ENCODE measurements at regions not wholly inside any gene's neighbourhood (a gene's known extent, or its start where the extent isn't known, plus 50 kb on each side); places are given as distances from the start of the nearest gene placed in this dataset.
"Not testable (repeated sequence)": the region's sequence is repeated elsewhere in the genome, so short reads cannot be mapped to it uniquely, and the experiment has no call there.

DNA sequence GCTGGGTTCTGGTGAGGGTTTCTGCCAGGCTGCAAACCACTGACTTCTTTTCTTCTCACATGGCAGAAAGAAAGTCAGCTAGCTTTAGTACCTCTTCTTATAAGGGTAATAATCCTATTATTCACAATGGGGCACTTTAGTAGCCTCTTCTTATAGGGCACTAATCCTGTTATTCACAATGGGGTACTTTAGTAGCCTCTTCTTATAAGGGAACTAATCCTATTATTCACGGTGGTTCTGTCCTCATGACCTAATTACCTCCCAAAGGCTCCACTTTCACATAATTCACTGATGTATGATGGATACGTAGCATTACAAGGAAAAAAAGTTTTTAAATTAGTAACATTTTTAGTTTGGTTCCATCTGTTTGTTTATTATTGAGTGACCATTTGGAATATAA, 671.3 kb downstream of the NSUN3 start:
- no peak for DNase-seq

DNA sequence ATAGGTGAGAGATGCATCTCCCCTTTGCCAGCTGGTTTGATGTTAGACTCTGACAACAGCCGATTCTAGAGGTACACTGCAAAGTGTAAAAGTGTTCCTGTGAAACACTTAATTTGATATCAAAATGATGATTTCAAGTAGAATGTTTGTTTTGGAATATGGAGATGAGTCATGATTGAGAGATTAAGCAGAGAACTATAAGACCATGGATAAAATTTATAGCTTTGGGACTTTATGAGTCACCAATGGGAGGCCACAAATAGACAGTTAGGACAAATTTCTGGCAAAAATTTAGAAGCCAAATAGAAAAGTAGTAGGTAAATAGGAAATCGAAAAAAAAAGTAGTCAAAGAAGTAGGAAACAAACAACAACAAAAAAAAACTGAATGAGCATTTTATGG, 672.5 kb downstream of the NSUN3 start:
- DNase-seq, result no peak

DNA sequence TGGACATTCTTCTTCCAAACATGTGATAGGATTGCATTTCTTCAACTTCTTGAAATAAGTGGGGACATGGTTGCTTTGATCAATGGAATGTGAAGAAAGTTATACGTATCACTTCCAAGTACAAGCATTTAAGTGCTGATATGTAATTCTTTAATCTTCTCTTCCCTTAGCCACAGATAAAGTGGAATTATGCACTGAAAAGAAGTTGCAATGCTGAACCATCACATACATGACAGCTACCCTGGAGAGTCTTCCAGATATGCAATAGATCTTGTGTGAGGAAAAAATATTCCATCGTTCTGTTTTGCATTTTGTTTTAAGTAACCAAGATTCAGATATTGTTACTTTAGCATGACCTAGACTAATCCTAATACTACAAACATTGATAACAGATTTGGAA, 674.3 kb downstream of the NSUN3 start:
- no peak for DNase-seq

DNA sequence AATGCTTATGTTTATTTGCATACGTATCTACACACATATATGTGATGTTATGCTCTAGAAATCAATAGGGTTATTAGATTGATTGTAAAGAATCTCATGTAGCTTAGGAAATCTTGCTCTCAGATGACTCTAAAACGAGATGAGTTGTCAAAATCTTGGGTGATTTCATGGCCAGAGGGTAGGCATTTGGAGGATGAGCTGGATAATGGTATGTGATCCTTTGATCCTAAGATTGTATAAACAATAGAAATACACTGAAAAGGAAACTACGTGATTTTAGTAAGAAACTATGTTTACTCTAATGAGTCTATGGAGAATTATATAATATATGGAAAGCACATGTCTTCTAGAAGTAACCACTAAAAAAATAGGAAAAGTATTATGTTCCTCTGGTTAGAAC, 676.6 kb downstream of the NSUN3 start:
- no peak for DNase-seq

DNA sequence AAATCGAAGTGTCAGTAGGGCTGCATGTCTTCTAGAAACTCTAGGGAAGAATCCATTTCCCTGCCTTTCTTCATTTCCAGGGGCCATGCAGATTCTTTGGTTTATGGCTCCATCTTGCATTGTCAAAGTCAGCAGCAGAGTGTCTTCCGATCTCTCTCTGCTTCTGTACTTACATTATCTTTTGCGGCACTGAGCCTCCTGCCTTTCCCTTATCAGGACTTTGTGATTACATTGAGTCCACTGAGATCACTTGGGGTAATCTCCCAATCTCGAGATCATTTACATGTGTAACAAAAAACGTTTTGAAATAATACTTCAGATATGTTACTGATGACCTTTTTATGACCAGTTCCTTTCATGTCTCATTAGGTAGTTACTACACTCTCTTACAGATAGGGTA, 695.9 kb downstream of the NSUN3 start:
- no peak for DNase-seq

DNA sequence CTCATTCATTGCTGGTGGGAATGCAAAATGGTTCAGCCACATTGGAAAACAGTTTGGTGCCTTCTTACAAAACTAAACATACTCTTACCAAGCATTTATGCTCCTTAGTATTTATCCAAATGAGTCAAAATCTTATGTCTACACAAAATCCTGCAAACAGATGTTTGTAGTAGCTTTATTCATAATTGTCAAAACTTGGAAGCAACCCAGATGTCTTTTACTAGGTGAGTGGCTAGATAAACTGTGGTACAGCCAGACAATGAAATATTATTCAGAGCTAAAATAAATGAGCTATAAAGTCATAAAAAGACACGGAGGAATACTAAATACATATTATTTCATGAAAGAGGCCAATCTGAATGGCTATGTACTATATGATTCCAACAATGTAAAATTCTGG, 709.5 kb downstream of the NSUN3 start:
- no peak for DNase-seq

DNA sequence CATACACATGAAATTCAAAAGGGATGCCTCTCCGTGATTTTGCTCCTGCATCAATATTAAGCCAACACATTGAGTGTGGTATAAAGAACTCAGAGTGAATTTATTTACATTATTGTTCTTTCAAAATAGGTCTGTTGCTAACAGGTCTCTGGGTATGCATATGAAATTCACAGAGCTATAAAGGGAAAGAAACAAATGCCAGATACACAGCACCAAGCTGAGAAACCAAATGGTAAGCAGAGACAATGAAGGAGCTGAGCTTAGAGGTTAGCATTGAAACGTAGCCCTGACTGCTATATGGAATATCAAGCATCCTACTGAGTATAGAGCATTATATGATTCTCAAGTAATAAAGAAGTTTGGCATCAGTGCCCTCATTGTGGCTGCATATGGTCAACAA, 712.9 kb downstream of the NSUN3 start:
- DNase-seq, result no peak

DNA sequence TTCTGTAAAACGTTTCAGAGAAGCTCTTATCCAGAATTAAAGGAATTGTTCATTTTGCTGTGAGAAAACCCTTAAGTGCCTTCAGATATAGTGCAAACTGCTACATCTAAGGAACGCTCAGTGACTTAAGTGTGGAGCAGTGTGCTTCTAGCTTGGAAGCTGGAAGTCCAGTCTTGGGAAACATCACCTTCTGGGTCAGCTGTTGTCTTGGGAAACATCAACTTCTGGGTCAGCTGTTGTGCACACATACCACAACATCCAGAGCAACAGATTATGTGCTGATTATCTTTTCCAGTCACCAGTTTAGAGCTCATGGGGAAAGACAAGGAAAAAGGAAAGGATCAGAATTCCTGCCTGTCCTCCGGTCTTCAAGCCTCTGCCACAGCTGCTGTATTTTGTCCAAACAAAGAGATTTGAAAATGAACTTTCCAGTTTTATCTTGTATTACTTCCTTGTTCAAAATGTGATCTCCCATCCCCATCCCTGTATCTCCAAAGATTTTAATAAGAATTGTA, 713.6 kb downstream of the NSUN3 start:
- no peak for DNase-seq

DNA sequence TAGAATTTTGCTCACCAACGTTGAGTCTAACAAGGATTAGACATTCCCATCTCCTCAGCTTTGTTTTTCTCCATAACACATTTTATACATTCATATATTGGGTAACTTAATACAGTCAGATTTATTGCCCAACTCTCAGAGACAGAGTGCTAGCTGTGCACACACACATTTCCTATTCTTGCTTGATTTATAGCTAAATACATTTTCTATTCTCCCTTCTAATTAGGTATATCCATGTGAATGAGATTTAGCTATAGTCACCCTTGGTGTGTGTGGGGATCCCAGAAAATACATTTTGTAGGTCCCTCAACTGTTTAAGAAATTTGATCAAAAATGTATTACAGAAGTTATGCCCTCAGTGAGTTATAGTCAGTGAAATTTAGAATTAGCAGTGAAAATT, 715.4 kb downstream of the NSUN3 start:
- DNase-seq, result no peak

DNA sequence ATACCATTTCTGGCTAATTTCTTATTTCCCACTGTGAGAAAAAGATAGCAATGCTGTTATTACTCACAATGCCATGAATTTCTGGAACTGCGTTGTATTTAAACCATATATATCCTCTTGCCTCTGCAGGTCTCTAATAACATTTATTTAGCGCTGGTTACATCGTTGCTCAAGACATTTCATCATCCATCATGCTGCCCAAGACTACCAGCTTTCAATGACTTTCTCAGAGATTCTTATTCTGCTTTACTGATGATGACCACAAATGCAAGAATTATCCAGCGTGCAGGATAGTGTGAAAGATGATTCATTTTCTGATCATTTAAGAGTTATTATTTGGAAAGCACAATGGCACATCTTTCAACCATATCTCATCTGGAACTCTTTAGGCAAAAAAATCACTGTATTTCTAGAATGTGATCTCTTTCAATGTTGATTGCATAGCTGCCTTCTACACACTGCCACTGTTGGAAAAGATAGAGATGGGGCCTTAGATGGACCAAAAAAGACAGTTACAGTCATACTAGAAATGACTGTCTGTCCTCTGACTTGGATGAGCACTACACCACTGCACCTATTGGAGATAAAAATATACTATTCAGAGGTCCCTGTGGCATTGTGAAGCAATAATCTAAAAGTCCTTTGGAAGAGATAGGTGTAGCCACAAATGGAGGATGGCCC, 716.1 kb downstream of the NSUN3 start:
- no peak for DNase-seq

DNA sequence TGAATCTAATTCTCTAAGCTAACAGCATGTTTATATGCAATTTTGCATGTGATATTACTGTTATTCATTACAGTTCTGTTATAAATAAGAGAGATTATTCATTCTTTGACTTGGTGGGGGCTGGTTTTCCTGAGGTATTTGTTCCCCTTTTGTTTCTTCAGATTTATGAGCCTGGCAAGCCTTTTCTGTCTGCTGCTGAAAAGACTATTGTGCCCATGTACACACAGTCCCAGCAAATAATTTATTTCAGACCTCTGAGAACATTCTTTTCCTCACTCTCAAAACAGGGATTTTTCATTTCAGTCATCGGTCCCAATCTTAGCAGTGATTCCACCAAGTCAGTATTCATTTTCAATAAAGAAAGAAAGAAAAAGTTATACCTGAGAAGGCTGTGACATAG, 716.8 kb downstream of the NSUN3 start:
- no peak for DNase-seq

DNA sequence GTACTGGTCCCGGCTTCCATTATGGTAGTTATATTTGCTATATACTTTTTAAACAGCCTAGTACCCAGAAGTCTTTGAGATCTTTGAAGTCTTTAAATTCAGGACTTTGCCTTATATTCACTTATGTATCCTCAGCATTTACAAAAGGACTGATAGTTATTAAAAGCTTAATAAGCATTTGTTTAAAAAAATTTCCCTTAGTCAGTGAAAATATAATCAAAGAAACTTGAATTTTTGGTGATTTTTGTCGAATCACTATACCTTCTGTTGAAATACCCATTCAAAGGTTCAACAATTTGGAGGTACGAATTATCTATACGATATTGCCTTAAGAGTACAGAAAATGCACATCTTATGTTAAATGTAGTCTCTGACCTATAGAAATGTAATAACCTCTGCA, 721.4 kb downstream of the NSUN3 start:
- DNase-seq, result no peak

DNA sequence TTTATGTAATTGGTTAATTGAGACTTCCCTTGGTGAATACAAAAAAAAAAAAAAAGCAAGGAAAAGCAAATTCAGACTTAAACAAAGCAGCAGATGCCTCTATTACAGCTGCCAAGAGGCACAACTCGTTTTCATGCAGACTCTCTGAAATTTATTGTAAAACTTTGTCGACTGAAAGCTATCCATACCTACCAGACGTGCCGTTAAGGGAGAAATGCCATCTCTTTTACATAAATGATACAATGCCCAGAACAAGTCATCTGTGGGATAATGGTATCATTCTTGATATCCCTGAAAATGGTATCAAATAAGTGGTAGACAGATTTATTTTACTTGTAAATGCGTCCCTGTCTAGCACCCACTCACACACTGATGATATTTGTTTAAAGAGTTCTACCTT, 724.2 kb downstream of the NSUN3 start:
- DNase-seq, result no peak

DNA sequence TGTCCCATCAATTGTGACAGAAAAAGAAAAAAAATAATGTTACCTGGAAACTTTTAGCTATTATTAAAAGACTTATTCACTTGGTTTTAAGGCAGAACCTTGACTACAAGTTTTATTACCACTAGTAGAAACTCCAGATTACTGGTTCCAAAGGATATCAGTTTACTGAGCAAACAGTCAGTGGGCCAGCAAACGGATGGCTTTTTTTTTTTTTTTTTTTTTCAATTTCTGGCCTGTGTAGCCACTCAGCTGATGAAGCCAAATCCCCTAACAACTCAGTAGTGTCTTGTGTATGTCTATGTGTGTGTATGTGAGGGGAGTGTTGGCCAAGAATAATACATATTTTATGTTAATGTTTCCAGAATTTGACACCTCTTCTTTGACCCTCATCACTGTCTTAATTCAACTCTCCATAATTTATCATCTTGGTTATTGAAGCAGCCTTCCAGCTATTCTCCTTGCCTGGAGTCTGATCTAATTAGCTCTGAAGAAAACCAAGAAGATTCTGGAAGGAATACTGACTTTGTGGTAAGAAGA, 724.9 kb downstream of the NSUN3 start:
- no peak for DNase-seq

DNA sequence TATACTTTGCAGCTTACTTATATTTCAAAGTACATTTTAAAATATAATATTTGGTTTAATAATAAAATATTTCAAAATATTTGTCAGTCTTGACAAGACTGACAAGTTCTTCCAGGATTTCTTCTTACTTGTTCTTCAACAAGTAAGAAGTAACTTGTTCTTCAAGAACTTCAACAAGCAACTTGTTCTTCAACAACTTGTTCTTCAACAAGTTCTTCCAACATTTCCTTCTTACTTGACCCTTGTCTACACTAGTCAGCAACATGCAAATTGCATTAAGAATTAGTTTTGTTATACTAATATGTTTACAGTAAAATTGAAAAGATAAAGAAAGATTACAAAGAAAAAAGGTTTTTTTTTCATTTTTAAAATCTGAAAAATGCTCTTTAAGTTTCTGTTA, 731.7 kb downstream of the NSUN3 start:
- no peak for DNase-seq

DNA sequence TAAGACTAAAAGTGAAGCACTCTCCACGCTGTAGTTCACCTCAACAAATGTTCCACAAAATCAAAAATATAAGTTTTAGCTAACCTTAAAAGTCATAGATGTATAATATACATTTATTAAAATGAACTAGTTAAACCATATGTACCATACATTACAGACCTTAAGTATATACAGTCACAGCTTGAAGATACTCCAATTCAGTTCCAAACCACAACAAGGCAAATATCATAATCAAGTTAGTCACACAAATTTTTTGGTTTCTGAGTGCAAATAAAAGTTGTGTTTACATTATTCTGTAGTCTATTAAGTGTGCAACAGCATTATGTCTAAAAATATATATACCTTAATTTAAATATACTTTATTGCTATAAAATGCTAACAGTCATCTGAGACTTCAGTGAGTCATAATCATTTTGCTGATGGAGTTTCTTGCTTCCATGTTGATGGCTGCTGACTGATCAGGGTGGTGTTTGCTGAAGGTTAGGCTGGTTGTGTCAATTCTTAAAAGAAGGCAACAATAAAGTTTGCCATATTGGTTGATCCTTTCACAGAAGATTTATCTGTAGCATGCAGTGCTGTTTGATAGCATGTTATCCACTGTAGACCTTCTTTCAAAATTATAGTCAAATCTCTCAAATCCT, 736.7 kb downstream of the NSUN3 start:
- no peak for DNase-seq

DNA sequence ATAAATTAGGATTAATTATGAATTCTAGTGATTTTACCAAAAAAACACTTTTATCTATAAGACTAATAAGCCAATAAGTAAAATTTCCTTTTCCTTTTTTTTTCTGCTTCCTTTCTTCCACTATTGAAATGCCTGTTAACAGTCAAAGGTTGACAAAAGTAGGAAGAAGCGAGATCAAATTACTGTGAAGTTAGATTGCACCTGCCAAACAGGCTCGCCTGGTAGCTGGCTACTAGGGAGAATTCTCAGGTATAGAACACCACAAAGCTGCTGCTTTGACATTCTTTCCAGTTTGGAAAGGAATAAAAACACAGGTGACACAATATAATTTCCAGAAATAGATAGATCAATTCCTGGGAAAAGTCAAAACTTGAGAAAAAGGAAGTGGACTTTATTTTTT, 749.0 kb downstream of the NSUN3 start:
- no peak for DNase-seq

DNA sequence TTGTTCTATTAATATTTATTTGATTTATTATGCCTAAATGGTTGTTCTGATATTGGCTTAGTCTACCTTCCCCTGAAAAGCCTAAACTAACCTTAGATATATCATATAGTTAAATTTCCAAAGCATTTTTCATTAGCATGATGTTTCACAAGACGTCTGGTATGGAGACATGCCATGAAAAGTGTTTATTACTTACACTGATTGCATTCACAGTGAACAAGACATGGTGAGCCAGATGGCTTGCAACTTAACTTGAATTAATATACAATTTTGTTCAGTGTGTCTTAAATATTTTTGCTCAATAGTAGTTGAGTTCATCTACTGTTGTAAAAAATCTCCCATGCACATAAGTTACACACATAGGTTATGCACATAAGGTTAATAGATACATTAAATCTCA, 758.4 kb downstream of the NSUN3 start:
- DNase-seq, result no peak

DNA sequence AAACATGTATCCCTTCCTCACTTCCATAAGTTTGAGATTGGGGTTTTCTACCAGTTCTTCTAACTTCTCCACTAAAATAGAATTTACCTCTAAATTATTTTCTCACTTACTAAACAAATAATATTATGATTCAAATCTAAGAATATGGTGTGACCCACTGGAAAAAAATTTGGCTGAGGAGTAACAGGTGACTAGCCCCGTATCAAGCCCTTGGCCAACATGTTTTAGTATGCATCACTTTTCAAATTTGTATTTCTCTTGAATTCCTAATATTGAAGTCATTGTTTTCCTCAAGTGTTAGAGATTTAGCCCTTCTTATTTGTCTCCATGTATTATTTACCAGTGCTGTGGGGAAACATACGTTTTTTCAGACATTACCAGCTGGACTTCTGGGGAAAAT, 759.4 kb downstream of the NSUN3 start:
- no peak for DNase-seq

DNA sequence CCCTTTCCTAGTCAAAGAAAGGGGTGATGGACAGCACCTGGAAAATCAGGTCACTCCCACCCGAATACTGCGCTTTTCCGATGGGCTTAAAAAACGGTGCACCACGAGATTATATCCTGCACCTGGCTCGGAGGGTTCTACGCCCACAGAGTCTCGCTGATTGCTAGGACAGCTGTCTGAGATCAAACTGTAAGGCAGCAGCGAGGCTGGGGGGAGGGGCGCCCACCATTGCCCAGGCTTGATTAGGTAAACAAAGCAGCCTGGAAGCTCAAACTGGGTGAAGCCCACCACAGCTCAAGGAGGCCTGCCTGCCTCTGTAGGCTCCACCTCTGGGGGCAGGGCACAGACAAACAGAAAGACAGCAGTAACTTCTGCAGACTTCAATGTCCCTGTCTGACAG, 783.4 kb downstream of the NSUN3 start:
- DNase-seq, result not testable (repeated sequence)

DNA sequence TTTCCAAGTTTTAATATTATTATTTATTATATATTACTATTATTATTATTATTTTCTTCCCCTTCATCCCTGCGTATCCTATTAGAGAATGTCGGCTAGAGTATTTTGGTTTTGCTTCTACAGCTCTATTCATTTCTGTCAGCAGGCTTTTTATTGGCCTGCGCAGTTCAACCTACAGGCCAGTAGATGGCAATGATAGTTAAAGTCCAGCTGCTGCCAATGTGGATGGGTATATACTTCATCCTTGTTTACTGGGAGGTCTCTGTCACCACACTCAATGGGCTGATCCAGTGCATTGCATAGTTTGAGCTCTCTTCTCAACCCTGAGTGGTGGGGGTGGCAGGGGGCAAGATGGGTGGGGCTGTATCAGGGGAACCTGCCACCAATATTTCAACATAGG, 799.8 kb downstream of the NSUN3 start:
- DNase-seq, result no peak

DNA sequence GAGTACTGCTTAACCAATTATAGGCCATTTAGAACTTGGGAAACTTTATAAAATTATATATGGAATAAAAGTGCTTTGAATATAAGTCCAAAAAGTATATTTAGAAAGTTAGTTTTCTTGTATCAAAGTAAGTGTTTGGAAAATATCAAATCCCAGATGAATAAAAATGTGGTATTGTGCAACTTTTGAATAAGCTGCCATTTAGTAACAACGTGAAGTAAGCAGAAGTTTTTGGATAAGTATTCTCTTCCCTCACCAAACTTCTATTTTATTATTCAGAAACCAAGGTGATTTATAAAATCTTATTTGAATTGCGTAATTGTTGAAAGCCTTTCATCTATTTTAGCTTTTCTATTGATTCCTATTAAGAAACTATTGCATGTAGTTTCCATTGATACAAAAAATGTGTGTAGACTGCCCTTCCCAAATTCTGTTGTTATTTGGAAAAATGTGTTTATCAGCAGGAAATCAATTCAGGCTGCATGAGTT, 806.2 kb downstream of the NSUN3 start:
- no peak for DNase-seq

DNA sequence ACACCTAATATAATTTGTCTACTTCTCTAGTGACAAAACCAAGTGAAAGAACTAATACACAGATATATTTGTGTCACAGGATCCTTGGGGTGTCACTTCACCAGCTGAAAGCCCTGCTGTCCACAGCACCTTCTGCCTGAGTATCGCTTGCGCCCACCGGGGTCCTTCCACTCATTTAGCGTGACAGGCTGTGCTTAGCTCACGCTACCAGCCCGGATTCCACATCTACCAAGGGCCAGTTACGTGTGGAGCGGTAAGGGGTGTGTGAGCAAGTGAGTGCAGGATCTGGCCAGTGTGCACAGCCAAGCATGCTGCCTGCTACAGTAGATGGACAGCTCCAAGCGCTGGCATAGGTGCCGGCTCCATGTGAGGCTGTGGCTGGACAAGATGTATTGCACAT, 810.9 kb downstream of the NSUN3 start:
- no peak for DNase-seq

DNA sequence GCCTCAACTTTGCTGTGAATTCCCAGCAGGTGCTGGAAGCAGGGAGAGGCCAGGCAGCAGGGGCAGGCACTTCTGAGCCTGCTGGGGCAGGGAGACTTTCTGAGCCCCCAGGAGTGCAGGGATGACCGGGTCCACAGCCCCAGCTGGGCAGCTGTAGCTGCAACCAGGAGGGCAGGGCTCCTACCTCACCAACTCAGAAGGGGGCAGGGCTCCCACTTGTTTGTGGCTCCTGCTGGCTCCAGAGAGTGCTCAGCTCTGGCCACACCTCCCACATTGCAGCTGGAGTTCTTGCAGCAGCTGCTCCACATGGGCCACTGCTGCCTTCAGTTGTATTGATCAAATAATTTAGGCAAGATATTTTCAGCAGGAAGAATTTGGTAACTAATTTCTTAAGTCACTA, 812.3 kb downstream of the NSUN3 start:
- DNase-seq, result no peak

DNA sequence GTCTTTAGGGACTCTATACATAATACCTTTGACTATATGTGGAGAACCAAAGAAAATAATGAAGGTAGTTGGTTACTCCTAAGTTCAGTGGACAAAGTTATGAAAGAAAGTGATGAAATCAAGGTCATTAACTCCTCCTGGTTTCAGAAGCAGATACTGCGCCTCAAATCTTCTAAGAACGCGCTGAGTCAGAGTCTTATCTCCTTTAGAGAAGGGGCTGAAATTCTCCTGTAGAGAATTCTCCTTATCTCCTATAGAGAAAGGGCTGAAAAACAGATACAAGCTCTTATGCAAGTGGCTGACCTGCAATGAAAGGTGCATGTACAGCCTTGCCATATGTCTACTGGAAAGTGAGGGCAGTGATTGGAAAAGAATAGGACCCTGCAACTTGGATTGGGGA, 824.2 kb downstream of the NSUN3 start:
- DNase-seq, result no peak

All from activated CD8-positive, alpha-beta memory T cell treated with anti-CD3 and anti-CD28 coated beads, Interleukin-2, amount 50 U/mL, for 48 hours (primary cell).